ENCODE measurements at regions not wholly inside any gene's neighbourhood (a gene's known extent, or its start where the extent isn't known, plus 50 kb on each side); places are given as distances from the start of the nearest gene placed in this dataset.

GRCh38 chr5:174850565-174851169, 126.3 kb downstream of the MSX2 start:
- TF ChIP-seq, protein P1, sequence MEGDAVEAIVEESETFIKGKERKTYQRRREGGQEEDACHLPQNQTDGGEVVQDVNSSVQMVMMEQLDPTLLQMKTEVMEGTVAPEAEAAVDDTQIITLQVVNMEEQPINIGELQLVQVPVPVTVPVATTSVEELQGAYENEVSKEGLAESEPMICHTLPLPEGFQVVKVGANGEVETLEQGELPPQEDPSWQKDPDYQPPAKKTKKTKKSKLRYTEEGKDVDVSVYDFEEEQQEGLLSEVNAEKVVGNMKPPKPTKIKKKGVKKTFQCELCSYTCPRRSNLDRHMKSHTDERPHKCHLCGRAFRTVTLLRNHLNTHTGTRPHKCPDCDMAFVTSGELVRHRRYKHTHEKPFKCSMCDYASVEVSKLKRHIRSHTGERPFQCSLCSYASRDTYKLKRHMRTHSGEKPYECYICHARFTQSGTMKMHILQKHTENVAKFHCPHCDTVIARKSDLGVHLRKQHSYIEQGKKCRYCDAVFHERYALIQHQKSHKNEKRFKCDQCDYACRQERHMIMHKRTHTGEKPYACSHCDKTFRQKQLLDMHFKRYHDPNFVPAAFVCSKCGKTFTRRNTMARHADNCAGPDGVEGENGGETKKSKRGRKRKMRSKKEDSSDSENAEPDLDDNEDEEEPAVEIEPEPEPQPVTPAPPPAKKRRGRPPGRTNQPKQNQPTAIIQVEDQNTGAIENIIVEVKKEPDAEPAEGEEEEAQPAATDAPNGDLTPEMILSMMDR (IDR thresholded peaks at IDR 0.05; ENCODE audit: control insufficient read depth, insufficient read depth, low read depth, low read length, missing control alignments): no peak
- DNase-seq (ENCODE audit: low read depth): no peak
- H3K4me3 ChIP-seq (ENCODE audit: control insufficient read depth, low read depth, low read length): no peak overlapping the region

- TF ChIP-seq, protein P1 (IDR thresholded peaks at IDR 0.05; ENCODE audit: control insufficient read depth, insufficient read depth, low read depth, low read length, missing control alignments): no peak
- no peak overlapping the region for H3K4me3 ChIP-seq (ENCODE audit: control insufficient read depth, low read depth, low read length)
- no peak for DNase-seq (ENCODE audit: low read depth)
Observed at GRCh38 chr5:174849426-174849825, 125.0 kb downstream of the MSX2 start.

- DNase-seq (ENCODE audit: low read depth): no peak
- TF ChIP-seq, protein P1 (IDR thresholded peaks at IDR 0.05; ENCODE audit: control insufficient read depth, insufficient read depth, low read depth, low read length, missing control alignments): no peak
- H3K4me3 ChIP-seq (ENCODE audit: control insufficient read depth, low read depth, low read length): no peak overlapping the region
Observed at GRCh38 chr5:174844971-174845370, 120.6 kb downstream of the MSX2 start.

- H3K4me3 ChIP-seq (ENCODE audit: control insufficient read depth, low read depth, low read length): no peak overlapping the region
- DNase-seq (ENCODE audit: low read depth): no peak
- TF ChIP-seq, protein P1 (IDR thresholded peaks at IDR 0.05; ENCODE audit: control insufficient read depth, insufficient read depth, low read depth, low read length, missing control alignments): no peak
Observed at GRCh38 chr5:174843263-174844250, 119.2 kb downstream of the MSX2 start.

DNA sequence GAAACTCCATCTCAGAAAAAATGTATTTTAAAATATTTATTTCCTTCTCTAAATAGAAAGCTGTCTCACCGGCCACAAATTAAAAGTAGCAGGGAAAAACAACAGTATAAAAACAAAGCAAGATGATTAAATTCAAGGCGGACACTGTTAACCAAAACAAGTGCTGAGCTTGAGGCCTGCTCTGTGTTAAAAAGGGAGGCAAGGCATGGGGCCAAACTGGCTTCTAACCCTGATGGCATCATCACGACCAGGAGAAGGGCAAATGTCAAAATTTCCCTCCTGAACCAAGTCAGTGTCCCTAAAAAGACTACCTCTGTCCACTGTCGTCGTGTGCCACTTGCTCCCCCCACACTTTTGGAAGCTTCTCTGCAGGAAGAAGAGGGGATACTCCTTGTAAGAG, 116.1 kb downstream of the MSX2 start:
- H3K4me3 ChIP-seq (ENCODE audit: control insufficient read depth, low read depth, low read length): no peak overlapping the region
- TF ChIP-seq, protein P1 (IDR thresholded peaks at IDR 0.05; ENCODE audit: control insufficient read depth, insufficient read depth, low read depth, low read length, missing control alignments): no peak
- DNase-seq (ENCODE audit: low read depth): no peak

DNA sequence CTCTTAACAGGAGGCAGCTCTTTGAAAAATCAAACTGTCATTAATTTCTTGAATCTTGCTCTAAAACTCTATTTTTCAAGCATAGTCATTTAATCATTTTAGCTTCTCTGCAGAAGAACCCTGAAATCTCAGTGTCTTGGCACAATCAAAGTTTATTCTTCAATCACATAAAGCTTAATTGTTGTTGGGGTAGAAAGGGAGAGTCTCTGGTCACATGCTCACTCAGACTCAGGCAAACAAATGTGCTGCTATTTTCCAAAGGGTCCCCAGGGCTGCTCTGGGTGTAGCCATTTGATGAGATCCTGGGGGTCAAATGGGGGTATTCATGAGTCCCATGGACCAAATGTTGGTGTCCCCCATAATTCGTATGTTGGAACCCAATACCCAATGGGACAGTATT, 114.8 kb downstream of the MSX2 start:
- TF ChIP-seq, protein P1 (IDR thresholded peaks at IDR 0.05; ENCODE audit: control insufficient read depth, insufficient read depth, low read depth, low read length, missing control alignments): no peak
- no peak for DNase-seq (ENCODE audit: low read depth)
- no peak overlapping the region for H3K4me3 ChIP-seq (ENCODE audit: control insufficient read depth, low read depth, low read length)

Measured in AG09309 (cell line).